ENCODE measurements at regions not wholly inside any gene's neighbourhood (a gene's known extent, or its start where the extent isn't known, plus 50 kb on each side); places are given as distances from the start of the nearest gene placed in this dataset.

- TF ChIP-seq ZNF512 (CRISPR knock-in tag; IDR thresholded peaks at IDR 0.05), result no peak
- no peak for TF ChIP-seq CHD2 (IDR thresholded peaks at IDR 0.05; ENCODE audit: low read depth, low read length)
- no peak for TF ChIP-seq HOXA9 (CRISPR knock-in tag; IDR thresholded peaks at IDR 0.05; ENCODE audit: borderline replicate concordance)
- no peak for TF ChIP-seq ZNF367 (CRISPR knock-in tag; IDR thresholded peaks at IDR 0.05; ENCODE audit: borderline replicate concordance)
- peak; percentile 42; the same call in 1 of the 2 replicates for TF ChIP-seq ZBTB7B (CRISPR knock-in tag; IDR thresholded peaks at IDR 0.05)
- peak; percentile 48; the same call in 1 of the 2 replicates for TF ChIP-seq PITX1 (CRISPR knock-in tag; IDR thresholded peaks at IDR 0.05)
- no peak for TF ChIP-seq ZNF160 (CRISPR knock-in tag; IDR thresholded peaks at IDR 0.05)
- TF ChIP-seq ZNF34 (CRISPR knock-in tag; IDR thresholded peaks at IDR 0.05; ENCODE audit: borderline replicate concordance), result no peak
- peak; percentile 43; the same call in 1 of the 2 replicates for TF ChIP-seq FOXA3 (CRISPR knock-in tag; IDR thresholded peaks at IDR 0.05)
- TF ChIP-seq ZNF136 (CRISPR knock-in tag; IDR thresholded peaks at IDR 0.05; ENCODE audit: low read depth), result no peak
- TF ChIP-seq MEIS1 (CRISPR knock-in tag; IDR thresholded peaks at IDR 0.05; ENCODE audit: borderline replicate concordance), result peak; percentile 35; the same call in 1 of the 2 replicates
- no peak for TF ChIP-seq ZNF343 (CRISPR knock-in tag; IDR thresholded peaks at IDR 0.05)
- TF ChIP-seq CBX2 (IDR thresholded peaks at IDR 0.05; ENCODE audit: low read depth, low read length), result no peak
- no peak for TF ChIP-seq CBX2 (CRISPR knock-in tag; IDR thresholded peaks at IDR 0.05; ENCODE audit: low read depth)
- no peak for TF ChIP-seq MBNL3 (CRISPR knock-in tag; conservative IDR thresholded peaks at IDR 0.05)
- no peak for TF ChIP-seq RNF219 (CRISPR knock-in tag; IDR thresholded peaks at IDR 0.05)
- peak; percentile 63; the same call in 1 of the 2 replicates for TF ChIP-seq CCDC6 (CRISPR knock-in tag; IDR thresholded peaks at IDR 0.05)
- TF ChIP-seq ZEB1 (IDR thresholded peaks at IDR 0.05; ENCODE audit: insufficient replicate concordance, low read depth), result peak; percentile 69
- TF ChIP-seq POLR2AphosphoS5 (IDR thresholded peaks at IDR 0.05; ENCODE audit: low read depth, low read length), result no peak
- TF ChIP-seq PBX3 (CRISPR knock-in tag; IDR thresholded peaks at IDR 0.05; ENCODE audit: borderline replicate concordance), result no peak
- TF ChIP-seq DMAP1 (CRISPR knock-in tag; IDR thresholded peaks at IDR 0.05), result no peak
- TF ChIP-seq ZFP41 (CRISPR knock-in tag; IDR thresholded peaks at IDR 0.05; ENCODE audit: borderline replicate concordance), result no peak
Observed at GRCh38 chr2:120481446-120482194, 135.7 kb downstream of the INHBB start (continued).
